GM12864 (cell line): ENCODE measurements at regions not wholly inside any gene's neighbourhood (a gene's known extent, or its start where the extent isn't known, plus 50 kb on each side); places are given as distances from the start of the nearest gene placed in this dataset.

ENCODE experiments used
- DNase-seq: peaks from one replicate; pipeline ENCODE4 v3.0.0-alpha.2; 2011; ENCODE audit warnings: low read depth
- H3K4me3 ChIP-seq: 2 replicates; pipeline ENCODE4 v1.5.1; 2011; ENCODE audit warnings: mild to moderate bottlenecking, low read depth, low read length, control low read depth
- CTCF ChIP-seq: IDR thresholded peaks from 2 replicates; pipeline ENCODE4 v1.5.1; 2011; ENCODE audit warnings: low read depth, mild to moderate bottlenecking, moderate library complexity, low read length, control low read depth, inconsistent platforms; ENCODE audit errors: missing control alignments

GRCh38 chr16:25512041-25512440 lies 179.7 kb upstream of the HS3ST4 start:
- H3K4me3 ChIP-seq = no peak overlapping the region
- no peak for DNase-seq
- TF ChIP-seq CTCF = no peak

DNA sequence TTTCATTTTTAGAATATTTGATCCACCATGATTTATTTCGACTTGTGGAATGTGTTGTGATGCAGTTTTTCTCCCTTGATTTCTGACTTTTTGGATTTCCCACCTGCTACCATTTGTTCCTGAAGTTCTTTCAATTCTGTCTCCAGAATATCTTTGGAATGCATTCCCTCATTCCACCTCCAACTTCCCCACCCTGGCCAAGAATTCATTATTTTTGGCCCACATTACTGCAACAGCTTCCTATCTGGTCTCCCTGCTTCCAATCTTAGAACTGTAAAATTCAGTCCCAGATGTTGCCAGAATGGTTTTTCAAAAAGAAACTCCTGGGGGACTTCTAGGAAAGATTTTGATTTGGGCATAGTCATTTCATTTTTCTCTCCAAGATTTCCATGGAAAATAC lies 182.3 kb upstream of the HS3ST4 start:
- DNase-seq = no peak
- no peak overlapping the region for H3K4me3 ChIP-seq
- no peak for TF ChIP-seq CTCF

- TF ChIP-seq CTCF = no peak
- DNase-seq = no peak
- H3K4me3 ChIP-seq = no peak overlapping the region
Measured at GRCh38 chr16:25501530-25502255, 190.1 kb upstream of the HS3ST4 start.

- no peak overlapping the region for H3K4me3 ChIP-seq
- no peak for DNase-seq
- no peak for TF ChIP-seq CTCF
Measured at GRCh38 chr16:25494292-25494691, 197.5 kb upstream of the HS3ST4 start.

- no peak for TF ChIP-seq CTCF
- no peak overlapping the region for H3K4me3 ChIP-seq
- no peak for DNase-seq
Measured at GRCh38 chr16:25493136-25493811, 198.5 kb upstream of the HS3ST4 start.

DNA sequence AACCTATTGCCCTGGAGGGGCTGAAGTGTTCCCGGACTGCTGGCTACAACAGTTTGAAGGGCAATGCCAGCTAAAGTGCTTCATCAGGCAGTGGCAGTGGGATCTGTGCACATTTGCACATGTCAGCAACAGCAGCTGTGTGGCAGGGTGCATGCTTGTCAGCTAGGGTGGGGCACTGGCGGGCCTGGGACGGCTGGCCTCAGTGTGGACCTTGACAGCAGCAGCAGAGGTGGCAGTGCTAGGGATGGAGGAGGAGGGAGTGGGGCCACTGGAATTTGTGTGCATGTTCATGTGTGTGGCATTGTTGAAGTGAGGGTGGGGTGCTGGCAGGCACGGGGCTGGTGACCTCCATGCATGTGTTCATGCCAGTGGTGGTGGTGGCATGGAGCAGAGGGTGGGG lies 203.3 kb upstream of the HS3ST4 start:
- no peak overlapping the region for H3K4me3 ChIP-seq
- DNase-seq = no peak
- no peak for TF ChIP-seq CTCF

GRCh38 chr16:25487888-25488287 lies 203.9 kb upstream of the HS3ST4 start:
- no peak overlapping the region for H3K4me3 ChIP-seq
- TF ChIP-seq CTCF = no peak
- DNase-seq = no peak
